ENCODE measurements at regions not wholly inside any gene's neighbourhood (a gene's known extent, or its start where the extent isn't known, plus 50 kb on each side); places are given as distances from the start of the nearest gene placed in this dataset.

DNA sequence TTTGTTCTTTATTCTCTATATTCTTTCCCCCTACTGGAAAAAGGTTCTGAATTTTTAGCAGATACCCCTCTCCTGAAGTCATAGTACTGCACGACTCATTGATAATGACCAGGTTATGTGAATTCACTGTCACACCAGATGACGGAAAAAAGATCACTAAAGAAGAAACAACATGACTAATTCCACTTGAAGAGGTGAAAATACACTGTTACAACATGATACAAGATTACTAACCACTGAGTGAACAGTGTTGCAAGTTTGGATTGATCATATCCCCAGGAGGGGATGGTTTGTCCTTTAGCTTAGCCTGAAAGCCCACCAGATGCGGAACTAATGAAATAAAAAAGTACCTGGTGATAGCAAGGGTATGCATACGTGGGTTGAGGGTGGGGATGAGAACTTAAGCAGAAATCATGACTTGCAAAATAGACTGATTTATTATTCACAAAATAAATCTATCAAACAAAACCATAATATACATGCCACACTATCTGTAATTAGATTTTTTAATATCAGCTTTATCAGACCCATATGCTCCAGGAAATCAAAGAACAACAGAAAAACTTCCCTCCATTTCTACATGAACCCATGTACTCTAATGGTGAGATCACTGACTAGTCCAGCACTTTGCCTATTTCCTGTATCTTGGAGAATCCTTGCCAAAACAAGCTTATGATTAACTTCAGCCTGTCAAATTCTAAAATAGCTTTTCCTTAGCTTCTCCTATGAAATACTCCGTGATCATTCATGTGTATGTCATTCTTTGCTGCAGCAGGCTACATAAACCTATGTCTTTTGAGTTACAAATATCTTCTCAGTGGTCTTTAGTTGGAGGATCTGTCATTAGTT, 257.4 kb upstream of the AGA start:
- DNase-seq = no peak

DNA sequence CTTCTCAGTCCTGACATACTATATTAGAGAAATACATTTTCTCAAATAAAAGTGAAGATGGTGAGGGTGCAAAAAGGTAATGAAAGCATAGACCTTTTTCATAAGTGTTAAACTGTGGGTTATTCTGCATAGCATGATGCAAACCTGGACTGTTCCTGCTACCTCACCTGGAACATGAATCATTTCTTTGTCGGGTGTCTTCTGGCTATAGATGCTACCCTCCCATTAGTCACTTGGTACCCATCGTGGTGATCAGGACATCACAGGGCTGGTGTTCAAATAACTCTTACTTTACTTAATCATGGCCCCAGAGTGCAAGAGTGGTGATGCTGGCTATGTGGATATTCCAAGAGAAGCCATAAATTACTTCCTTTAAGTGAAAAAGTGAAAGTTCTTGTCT, 264.7 kb upstream of the AGA start:
- DNase-seq = no peak

DNA sequence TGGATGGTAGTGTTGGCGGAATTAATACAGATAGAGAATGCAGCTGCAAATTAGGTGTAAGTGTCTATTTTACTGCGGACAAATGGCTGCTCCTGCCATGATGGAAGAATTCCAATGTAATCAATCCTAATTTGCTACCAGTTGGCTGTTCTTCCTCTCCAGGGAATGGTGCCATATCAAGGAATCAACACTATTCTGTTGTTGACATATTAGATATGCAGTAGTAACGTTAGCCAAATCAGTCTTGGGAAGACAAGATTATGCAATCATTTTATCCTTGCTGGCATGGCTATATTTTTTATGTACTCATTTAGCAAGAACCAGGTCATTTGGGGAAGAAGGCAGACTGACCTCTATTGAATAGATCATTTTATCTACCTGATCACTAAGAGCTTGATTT, 271.2 kb upstream of the AGA start:
- DNase-seq = no peak

DNA sequence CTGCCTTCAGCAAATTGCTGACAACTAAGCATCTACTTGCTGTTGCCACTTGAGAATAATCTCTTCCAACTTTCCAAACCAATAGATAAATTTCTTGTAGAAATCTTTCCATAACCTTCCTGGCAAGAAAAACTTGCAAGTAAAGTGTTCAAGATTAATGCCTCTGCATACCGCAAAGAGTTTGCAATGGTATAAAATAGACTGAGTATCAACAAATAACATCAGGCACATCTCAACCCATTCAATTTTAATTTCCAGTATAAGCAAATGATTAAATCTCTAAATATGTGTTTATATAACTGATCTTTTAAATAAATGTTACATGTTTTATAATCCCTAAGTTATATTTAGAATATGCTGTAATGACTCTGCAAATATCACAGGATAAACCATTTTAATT, 275.2 kb upstream of the AGA start:
- no peak for DNase-seq

DNA sequence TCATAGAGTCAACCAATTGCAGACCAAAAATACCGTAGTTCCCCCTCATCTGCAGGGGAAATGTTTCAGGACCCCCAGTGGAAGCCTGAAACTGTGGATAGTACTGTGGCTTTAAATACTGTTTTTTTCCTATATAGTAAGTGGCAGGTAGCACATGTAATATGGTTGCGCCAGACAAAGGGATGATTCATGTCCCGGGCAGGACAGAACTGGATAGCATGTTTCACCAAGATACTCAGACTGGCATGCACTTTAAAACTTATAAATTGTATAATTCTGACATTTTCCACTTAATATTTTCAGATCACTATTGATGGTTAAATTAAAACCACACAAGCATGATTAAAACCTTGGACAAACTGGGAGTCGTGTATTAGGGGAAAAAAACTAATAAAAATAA, 276.3 kb upstream of the AGA start:
- DNase-seq = no peak

DNA sequence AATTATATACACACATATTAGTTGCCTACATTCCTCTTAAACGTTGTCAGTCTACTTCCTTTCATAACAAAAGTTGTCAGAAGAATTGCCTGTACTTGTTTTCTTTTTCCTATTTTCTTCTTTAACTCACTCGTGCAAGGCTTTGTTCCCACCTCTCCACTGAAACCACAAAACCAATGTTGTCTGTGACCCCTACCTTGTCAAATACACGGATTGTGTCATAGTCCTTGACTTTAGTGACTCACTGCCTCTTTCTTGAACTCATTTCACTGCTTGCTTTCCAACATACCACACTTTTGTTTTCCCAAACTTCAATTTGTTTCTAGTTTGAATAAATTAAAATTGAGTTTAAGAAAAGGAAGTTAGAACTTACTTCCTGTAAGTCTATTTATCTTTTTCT, 283.9 kb upstream of the AGA start:
- DNase-seq = no peak

DNA sequence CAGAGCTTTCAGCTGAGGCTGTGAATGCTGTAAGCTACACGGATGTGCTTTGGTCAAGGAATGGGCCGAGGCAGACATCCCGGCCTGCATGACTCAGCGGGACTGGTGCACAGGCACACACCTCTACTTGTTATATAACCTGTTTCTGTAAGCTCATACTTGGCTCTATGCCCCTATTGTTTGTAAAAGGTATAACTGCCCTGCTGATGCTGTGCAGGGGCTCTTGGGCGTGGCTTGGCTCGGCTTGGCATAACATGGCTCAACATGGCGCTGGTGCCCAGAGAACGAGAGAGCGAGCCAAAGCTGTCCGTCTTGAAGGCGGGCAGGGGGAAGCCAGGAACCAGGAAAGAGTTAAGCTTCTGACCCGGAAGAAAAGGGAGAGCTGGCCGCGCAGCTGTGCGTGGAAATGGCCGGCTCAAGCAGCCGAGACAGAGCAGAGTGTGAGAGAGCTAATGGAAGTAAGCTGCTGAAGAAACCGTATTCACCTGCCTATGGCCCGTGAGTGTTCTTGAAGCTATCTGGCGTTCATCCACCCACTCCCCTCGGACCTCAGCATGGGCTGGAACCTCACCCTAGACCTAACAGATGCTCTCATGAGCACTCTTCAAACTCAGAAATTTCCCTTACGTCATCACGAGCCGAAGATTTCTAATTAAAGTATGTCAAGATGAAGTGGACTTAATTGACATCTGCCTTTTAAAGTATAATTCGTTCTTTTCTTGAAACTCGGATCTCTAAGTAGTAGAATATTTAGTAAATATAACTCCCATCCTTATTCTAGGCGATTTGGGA, 286.3 kb upstream of the AGA start:
- DNase-seq = no peak

DNA sequence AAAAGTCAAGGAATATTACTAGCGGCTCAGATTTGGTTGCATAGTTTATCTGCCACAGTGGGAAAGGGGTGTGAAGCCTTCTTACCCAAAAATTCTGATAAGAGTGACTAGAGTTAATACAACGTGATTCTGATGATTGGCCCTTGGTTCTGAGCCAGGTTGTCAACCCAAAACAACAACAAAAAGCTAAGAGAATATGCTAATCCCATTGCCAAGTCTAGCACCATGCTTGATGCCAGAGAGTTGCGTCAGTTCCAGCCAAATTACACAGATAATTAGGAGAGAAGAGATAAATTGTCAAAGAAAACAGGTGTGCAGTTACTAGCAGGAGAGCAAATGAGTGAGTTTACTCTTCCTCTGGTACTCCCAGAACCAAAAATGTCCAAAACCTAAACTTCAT, 287.4 kb upstream of the AGA start:
- DNase-seq = no peak

DNA sequence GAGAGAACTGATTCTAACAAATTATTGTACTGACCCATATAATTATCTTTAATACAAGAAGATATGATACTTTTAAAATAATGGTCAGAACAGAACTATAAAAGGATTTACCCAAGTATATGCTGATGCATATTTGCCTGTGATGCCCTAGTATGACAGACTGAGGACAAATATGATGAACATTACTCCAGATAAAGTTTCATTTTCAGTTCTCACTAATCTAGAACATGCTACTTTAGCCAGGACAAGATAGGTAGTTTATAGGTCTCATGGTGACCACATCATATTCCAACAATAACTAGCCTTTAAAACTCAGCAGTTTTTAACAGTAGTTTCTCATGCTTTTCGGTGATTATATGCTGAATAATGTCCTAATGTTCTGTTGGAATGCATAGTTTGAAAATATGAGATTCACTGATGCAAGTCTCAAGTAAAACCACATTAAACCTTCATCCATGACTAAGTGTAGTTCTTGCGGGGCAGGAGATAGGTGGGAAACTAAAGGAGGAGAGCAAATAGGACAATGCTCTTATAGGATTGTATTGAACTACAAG, 295.2 kb upstream of the AGA start:
- no peak for DNase-seq

DNA sequence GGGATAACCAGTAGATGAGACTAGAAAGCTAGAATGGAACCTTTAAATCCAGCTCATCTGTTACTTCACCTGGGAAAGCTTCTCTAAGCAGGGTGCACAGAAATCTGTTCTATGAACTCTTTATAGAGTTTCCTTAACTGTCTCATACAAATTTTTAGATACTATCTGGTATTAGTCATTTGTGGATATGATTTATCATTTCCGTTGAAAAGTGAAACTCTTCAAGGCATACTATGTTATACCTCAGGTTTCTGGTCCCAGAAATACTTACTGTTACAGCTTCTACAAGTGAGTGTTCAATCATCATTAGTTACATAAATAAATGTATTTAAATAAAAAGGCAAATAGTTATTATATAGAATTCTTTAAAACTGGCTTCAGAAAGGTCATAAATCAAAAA, 298.3 kb upstream of the AGA start:
- no peak for DNase-seq

DNA sequence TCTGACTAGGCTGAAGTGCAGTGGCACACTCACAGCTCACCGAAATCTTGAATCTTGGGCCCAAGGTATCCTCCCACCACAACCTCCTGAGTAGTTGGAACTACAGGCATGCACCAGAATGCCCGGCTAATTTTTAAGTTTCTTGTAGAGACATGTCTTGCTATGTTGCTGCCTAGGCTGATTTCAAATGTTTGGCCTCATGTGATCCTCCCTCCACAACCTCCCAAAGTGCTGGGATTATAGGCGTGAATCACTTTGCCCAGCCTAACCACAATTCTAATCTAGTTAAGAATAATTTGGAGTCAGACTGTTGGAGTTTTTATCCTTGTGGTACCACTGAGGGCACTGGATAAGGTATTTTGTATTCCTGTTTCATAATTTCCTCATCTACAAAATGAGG, 317.5 kb upstream of the AGA start:
- no peak for DNase-seq

DNA sequence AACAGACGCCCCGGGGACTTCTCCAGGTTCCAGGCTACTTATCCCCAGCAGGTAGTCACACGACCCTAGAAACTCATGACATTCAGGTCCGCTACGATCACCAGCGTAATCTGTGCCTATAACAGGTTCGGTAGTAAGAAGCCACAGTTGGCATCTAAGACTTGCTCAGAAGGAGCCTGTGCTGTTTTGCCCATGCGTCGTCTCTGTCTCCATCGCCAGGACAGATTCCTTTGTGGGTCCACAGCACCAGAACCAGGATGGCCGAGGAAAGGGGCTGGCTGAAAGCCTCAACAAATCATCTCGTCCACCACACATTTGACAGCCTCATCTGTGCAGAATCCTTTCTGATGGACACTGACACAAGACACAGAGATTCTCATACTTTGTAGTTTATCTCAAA, 319.5 kb upstream of the AGA start:
- no peak for DNase-seq

DNA sequence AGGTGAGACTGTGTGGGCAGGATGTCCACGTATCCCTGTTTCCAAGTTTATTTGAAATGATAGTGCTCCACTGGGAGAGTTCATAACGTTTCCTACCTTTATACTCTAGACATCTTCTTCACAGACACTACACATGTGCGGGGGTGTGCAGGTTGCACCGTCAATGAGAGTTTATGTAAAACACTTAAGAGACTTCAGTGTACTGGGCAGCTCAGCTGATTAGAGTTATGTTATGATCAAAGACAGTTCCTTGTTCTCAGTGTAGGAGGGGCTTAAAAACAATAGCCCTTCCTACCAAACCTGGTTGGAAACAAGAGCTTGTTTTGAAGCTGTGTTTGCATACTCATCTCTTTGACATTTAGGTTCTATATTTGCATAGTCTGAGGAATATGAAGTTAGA, 326.9 kb upstream of the AGA start:
- no peak for DNase-seq

DNA sequence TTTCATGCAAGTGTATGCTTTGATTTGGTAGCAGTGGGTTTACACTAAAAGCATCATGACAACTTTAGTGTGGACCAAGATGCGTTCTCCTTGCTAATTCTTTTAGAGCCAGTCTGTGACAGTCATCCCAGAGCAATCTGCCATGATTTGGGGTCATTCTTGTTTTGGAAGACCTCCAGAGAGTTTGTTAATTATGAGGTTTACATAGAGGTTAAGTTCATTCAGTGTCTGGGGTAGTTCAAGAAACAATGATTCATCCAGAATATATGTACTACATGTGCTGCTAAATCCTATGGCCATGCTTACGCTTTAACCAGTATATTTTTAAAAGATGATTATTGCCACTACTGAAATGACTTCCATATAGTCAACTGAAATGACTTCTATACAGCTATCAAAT, 328.5 kb upstream of the AGA start:
- DNase-seq = no peak

DNA sequence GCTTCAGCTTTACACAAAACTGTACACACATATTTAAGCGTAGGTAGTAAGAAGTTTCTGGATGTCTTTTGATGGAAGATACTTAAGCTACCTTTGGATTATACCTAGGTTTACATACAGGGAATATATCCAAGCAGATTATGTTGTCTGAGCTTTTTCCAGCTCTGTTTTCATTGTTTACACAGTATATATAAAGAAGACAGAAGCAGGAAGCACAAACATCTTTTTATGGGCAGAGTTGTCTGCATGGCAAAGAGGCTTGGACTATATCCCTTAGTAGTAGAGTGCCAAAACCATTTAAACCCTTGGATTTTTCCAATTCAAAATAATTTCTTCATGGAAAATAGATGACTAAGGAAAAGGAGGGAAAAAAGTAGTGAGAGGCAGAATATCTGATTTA, 329.4 kb upstream of the AGA start:
- DNase-seq = no peak

DNA sequence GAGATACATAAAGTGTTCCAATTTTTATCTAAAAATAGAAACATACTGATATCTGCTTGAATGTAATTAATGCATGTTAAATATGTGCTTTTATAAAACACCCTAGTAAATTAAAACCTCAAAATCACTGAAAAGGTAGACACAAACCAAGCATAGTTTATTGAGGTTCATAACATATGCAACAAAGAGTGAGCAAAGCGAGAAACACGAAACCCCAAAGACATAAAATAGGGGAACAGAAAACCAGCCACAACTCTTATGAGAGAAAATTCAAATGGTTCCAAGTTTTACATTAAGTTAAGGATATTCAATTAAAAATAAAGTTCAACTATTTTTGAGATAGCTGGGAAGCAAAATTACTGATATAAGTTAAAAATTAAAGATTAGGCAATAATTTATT, 336.4 kb upstream of the AGA start:
- DNase-seq = no peak

DNA sequence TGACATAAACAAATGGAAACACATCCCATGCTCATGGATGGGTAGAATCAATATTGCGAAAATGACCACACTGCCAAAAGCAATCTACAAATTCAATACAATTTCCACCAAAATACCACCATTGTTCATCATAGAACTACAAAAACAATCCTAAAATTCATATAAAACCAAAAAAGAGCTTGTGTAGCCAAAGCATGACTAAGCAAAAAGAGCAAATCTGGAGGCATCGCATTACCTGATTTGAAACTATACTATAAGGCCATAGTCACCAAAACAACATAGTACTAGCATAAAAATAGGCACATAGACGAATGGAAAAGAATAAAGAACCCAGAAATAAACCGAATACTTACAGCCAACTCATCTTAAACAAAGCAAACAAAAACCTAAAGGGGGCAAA, 342.8 kb upstream of the AGA start:
- no peak for DNase-seq

DNA sequence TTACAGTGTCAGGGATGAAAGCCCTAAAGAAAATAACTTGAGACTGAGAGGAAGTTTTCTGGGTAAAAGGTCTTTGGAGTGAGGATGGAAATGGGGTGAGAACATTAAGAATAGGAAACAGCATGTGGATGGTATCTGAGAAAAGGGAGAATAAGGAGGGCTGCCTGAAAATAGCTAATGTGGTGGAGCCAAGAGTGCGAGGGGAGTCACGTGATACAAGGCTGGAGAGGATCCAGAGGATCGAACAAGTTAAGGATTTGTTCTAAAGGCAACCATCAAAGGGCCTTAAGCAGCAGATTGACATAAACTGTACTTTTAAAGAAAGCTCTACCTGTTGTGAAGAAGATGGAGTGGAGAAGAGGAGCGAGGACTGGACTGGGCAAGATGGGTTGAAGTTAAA, 347.4 kb upstream of the AGA start:
- no peak for DNase-seq

DNA sequence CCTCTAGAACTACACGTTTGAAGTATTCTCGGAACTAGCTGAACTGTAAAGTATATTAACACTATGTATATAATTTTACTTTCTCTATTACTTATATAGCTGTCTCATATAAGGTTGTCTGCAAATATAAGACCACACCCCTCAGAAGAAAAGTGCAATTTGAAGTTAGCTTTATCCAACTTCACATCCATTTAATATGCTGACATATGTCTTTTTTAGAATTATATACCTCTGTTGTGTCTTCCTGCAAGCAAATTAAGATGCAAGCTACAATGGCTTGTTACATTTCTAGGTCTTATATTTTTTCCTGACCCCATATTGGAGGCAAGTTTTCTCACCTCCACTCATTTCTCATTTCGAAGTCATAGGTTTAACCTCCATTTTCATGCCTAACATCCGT, 349.0 kb upstream of the AGA start:
- DNase-seq = no peak

DNA sequence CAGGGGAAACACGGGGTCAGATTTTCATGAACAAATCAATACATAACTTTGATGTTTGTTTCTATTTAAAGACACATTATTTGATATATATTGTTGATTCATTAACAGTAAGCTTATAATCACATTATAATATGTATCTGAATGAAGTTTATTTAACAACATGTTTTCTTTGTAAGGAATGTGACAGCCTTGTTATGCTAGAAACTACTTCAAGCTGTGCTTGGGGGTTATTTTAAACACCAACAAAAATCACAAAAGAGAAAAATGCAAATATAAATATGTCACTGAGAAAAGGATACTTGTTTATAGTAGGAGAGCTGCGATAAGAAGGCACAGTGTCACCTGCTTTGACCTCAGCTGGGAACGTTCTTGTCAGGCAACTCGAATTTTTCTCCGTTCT, 354.6 kb upstream of the AGA start:
- no peak for DNase-seq

DNA sequence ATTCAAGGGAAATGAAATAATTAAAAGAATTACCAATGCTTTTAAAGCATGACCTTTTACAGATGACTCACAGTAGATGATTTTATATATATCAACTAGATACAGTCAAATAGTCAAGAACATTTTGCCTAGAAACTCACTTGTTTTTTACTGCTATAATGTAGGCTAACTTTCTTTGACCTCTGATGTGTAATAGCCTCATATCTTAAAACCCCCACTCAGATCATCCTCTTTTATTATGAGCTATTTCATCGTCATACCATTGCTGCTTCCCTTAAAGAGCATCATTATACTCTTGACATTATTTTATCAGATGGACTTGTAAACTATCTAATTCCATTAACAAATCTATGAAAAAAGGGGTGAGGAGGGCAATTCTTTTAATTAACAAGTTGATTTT, 355.9 kb upstream of the AGA start:
- DNase-seq = no peak

DNA sequence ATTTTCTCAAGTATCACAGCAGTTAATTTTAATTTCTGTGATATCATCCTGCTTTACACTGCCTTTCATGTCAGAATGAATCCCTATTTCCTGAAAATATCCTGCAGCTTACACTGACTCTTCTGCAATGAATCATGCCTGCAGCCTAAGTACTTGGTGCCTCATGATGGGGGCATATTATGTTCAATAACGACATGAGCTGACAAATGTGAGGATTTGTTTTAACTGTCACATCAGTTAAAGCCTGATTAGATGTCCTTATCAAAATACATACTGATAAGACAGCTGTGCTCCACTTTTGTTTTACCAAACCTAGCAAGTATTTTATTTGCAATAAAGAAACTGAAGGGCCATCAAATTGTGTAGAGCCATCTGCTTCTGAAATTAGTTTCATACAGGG, 359.9 kb upstream of the AGA start:
- no peak for DNase-seq

DNA sequence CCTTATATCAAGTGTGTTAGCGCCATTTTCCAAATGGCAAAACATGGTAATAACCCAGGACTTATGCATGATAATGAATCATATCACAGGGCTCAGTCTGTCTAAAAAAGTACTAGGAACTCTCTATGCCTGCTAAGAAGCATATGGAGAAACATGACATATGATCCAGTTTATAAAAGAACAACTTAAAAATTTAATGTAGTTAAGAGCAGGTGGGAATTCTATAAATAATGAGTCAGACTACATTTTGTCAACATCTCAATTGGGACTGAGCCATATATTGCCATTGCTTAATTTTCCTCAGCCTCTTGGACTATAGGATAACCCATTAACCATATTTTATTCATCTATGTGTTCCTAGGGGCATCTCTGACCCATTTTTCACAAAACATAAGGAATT, 360.4 kb upstream of the AGA start:
- no peak for DNase-seq

DNA sequence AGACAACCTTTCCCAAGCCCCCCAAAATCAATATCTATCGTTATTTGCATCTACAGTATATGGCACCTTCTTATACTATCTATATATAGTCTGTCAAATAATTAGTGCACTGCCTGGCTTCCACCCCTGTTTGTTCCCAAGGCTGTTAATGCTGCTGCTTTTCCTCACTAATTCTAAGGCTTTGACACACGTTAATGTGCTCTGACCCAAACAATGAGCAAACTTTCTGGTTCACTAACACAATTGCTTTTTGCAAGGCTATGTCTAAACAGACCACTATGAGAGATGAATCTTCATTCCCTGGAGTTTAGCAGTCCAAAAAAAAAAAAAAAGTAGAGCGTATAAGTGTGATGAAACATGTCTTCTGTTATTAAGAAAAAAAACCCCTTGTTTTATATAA, 360.9 kb upstream of the AGA start:
- DNase-seq = no peak
